ENCODE measurements at regions not wholly inside any gene's neighbourhood (a gene's known extent, or its start where the extent isn't known, plus 50 kb on each side); places are given as distances from the start of the nearest gene placed in this dataset.

DNA sequence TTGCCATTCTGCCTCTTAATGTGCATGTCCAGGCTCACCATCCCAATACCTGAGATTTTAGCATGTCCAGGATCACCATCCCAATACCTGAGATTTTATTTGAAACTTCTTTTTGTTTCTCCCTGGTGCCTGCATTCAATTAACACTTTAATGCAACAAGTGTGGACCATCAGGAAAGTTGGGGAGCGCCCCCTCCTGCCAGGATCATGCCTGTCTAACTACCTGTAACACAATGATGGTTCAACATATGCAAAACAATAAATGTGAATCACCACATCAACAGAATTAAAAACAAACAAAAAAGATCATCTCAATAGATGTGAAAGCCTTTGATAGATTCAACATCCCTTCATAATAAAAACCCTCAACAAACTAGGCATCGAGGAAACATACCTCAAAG, 1359.5 kb upstream of the DIAPH2 start:
- Histone ChIP-seq H3K4me1 (ENCODE audit: insufficient read depth, low read length) (no peaks in the 10 kb centered on the region), H3K36me3 (replicated peaks in 1 of 2; ENCODE audit: control insufficient read depth in 1 of 2, insufficient read depth in 2 of 2, low read length in 2 of 2) (no peaks in the 10 kb centered on the region), H3K4me3 (replicated peaks in 1 of 3; ENCODE audit: insufficient read depth in 1 of 3, low read depth in 2 of 3, low read length in 3 of 3) (no peak overlapping the region), H3K4me2 (ENCODE audit: low read depth, low read length) (no peak overlapping the region), H3K27me3 (ENCODE audit: control insufficient read depth in 1 of 2, insufficient read depth in 2 of 2, low read length in 2 of 2) (no peaks in the 10 kb centered on the region), H3K79me2 (ENCODE audit: insufficient read depth, low read length) (no peaks in the 10 kb centered on the region), H4K20me1 (ENCODE audit: insufficient read depth, low read length) (no peaks in the 10 kb centered on the region), H3K27ac (ENCODE audit: extremely low read length, insufficient read depth, low read length) (no peak overlapping the region), H3K9ac (ENCODE audit: insufficient read depth, low read depth, low read length) (no peak overlapping the region), H3K9me3 (ENCODE audit: low read length) (no peaks in the 10 kb centered on the region), H2AFZ (ENCODE audit: low read length) (no peak overlapping the region)
- ChIA-PET CTCF (ENCODE audit: low intra/inter-chr PET ratio, low total read pairs) (no interaction called here), POLR2A (no interaction called here)
- DNase-seq (ENCODE audit: low spot score) (no peak), ATAC-seq (no peak), FAIRE-seq (no peak)
- in situ Hi-C loops (cut with HindIII; ENCODE audit: extremely low pct_ligation_motif_present, low pct_unique_long_range_greater_than_20kb) (no loop called here), intact Hi-C loops (cut with micrococcal nuclease; ENCODE audit: unreplicated experiment) (no loop called here)
- BruUV-seq (replicated peaks): no TSS peak
- TF ChIP-seq ZNF431 (CRISPR knock-in tag; IDR thresholded peaks at IDR 0.05; ENCODE audit: borderline replicate concordance, low read depth): no peak
- no peak for TF ChIP-seq ZNF558 (CRISPR knock-in tag; IDR thresholded peaks at IDR 0.05; ENCODE audit: borderline replicate concordance)
- TF ChIP-seq, protein P1, sequence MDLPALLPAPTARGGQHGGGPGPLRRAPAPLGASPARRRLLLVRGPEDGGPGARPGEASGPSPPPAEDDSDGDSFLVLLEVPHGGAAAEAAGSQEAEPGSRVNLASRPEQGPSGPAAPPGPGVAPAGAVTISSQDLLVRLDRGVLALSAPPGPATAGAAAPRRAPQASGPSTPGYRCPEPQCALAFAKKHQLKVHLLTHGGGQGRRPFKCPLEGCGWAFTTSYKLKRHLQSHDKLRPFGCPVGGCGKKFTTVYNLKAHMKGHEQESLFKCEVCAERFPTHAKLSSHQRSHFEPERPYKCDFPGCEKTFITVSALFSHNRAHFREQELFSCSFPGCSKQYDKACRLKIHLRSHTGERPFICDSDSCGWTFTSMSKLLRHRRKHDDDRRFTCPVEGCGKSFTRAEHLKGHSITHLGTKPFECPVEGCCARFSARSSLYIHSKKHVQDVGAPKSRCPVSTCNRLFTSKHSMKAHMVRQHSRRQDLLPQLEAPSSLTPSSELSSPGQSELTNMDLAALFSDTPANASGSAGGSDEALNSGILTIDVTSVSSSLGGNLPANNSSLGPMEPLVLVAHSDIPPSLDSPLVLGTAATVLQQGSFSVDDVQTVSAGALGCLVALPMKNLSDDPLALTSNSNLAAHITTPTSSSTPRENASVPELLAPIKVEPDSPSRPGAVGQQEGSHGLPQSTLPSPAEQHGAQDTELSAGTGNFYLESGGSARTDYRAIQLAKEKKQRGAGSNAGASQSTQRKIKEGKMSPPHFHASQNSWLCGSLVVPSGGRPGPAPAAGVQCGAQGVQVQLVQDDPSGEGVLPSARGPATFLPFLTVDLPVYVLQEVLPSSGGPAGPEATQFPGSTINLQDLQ (CRISPR knock-in tag; IDR thresholded peaks at IDR 0.05): no peak
- no peak for TF ChIP-seq GTF3A (CRISPR knock-in tag; conservative IDR thresholded peaks at IDR 0.05)
- no peak for TF ChIP-seq ISL2 (CRISPR knock-in tag; IDR thresholded peaks at IDR 0.05)
- no peak for TF ChIP-seq RXRA (CRISPR knock-in tag; IDR thresholded peaks at IDR 0.05)
- no peak for TF ChIP-seq MYC (CRISPR knock-in tag; IDR thresholded peaks at IDR 0.05; ENCODE audit: borderline replicate concordance)
- TF ChIP-seq FIP1L1 (IDR thresholded peaks at IDR 0.05; ENCODE audit: borderline replicate concordance, insufficient read depth, low read depth, low read length): no peak
- TF ChIP-seq HCFC1 (IDR thresholded peaks at IDR 0.05; ENCODE audit: low read depth, low read length): no peak
- no peak for TF ChIP-seq ZNF850 (CRISPR knock-in tag; conservative IDR thresholded peaks at IDR 0.05)
- no peak for TF ChIP-seq PTBP1 (IDR thresholded peaks at IDR 0.05; ENCODE audit: low read depth, low read length, poor library complexity, severe bottlenecking)
- TF ChIP-seq PRMT3 (CRISPR knock-in tag; IDR thresholded peaks at IDR 0.05; ENCODE audit: borderline replicate concordance, low read depth): no peak
- TF ChIP-seq, protein P2, sequence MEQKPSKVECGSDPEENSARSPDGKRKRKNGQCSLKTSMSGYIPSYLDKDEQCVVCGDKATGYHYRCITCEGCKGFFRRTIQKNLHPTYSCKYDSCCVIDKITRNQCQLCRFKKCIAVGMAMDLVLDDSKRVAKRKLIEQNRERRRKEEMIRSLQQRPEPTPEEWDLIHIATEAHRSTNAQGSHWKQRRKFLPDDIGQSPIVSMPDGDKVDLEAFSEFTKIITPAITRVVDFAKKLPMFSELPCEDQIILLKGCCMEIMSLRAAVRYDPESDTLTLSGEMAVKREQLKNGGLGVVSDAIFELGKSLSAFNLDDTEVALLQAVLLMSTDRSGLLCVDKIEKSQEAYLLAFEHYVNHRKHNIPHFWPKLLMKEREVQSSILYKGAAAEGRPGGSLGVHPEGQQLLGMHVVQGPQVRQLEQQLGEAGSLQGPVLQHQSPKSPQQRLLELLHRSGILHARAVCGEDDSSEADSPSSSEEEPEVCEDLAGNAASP (CRISPR knock-in tag; IDR thresholded peaks at IDR 0.05; ENCODE audit: borderline replicate concordance): no peak
- no peak for TF ChIP-seq ZNF12 (CRISPR knock-in tag; IDR thresholded peaks at IDR 0.05)
- no peak for TF ChIP-seq ARNT2 (CRISPR knock-in tag; IDR thresholded peaks at IDR 0.05; ENCODE audit: low read depth)
- TF ChIP-seq ZSCAN22 (CRISPR knock-in tag; IDR thresholded peaks at IDR 0.05): no peak
- TF ChIP-seq ZNF207 (IDR thresholded peaks at IDR 0.05; ENCODE audit: borderline replicate concordance): no peak
- 0% methylated on average over 2 of the region's 2 CpGs for WGBS (ENCODE audit: low lambda C conversion rate)

Measured in HepG2 (cell line).